Stimulated activated CD4-positive, alpha-beta T cell treated with anti-CD3 and anti-CD28 coated beads, Interleukin-4, amount 100 ng/mL, for 48 hours (primary cell): ENCODE measurements at regions not wholly inside any gene's neighbourhood (a gene's known extent, or its start where the extent isn't known, plus 50 kb on each side); places are given as distances from the start of the nearest gene placed in this dataset.
"Not testable (repeated sequence)": the region's sequence is repeated elsewhere in the genome, so short reads cannot be mapped to it uniquely, and the experiment has no call there.

Experiments
- DNase-seq, 2 donors: peaks; one replicate each; pipeline ENCODE4 v3.0.0-alpha.2; 2020; ENCODE audit warnings: low read depth in 2 of 2

DNA sequence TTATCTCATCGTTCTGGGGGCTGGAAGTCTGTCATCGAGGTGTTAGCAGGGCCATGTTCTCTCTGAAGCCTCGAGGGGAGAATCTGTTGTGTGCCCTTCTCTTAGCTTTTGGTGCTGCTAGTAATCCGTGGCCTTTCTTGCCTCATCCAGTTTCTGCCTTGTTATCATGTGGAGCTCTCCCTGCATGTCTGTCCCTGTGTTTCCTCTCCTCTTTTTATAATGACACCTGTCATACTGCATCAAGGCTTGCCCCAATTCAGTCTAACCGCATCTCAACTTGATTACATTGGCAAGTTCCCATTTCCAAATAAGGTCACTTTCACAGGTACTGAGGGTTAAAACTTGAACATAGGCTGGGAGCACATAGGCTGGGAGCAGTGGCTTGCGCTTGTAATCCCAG is 82.6 kb upstream of the CNIH3 start:
- DNase-seq, result no peak

DNA sequence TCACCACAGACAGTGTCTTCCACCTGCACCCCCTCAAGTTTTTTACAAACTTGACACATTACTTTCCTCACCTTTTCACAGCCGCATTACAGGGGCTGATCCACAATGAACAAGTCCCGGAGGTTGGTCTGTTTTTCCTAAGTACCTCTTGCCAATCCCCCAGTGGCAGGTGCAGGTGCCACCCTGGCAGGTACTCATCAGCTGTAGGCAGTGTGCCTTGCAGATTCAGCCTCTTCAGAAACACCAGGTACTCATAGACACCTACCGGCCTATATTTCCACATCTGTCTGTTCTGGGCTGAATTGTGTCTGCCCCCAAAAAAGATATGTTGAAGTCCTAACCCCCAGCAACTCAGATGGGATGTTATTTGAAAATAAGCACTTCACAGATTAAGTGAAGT is 81.4 kb upstream of the CNIH3 start:
- no peak for DNase-seq

DNA sequence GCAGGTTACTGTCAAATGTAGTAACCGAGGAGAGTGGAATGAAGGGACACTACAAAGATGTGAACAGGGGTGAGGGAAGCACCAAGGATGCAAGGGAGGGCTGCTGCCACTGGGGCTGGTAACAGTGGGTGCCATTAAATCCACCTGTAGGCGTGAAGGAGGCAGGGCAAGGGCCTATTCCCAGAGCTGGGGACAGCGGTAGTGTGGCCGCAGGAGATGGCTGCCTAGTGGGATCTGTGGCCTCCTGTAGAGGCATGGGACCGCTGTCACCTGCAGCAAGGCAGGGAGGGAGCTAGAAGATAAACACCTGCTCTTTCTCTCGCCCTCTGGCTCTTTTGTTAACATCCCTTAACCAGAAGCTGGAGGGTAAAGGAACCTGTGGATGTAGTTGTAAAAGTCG is 80.5 kb upstream of the CNIH3 start:
- no peak for DNase-seq

DNA sequence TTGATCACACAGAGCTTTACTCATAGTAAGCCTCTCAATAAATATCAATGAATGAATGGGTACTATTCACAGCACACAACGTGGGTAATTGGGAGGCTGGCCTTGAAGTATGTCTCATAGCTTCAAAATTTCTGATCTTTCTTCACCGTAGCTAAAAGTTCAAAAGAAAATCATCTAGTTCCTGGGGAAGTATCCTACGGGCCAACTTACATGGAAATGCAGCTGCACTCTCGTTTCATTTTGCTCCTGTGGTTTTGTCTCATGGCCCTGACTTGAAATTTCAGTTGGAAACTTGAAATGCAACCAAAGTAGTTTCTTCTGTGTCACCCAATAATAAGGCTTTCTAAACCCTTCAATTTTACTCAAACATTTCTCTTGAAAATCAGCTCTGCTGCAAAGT is 76.1 kb upstream of the CNIH3 start:
- DNase-seq, result no peak

DNA sequence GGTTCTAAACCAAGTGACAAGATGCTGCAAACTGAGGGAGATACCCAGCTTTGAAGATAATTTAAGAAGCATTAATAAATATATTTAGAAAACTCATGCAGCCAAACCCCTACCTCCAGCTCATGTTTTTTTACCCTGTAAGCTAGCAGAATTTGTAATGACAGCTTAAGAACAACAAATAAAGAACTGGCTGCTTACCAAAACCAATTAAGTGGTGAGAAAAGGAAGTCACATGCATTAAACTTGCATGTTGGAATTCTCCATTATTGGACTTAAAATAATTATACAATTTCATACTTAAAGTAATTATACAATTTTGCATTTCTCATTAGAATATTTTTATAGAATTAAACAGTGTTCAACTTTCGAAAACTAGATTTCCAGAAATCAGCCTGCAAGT is 75.6 kb upstream of the CNIH3 start:
- DNase-seq, result no peak

DNA sequence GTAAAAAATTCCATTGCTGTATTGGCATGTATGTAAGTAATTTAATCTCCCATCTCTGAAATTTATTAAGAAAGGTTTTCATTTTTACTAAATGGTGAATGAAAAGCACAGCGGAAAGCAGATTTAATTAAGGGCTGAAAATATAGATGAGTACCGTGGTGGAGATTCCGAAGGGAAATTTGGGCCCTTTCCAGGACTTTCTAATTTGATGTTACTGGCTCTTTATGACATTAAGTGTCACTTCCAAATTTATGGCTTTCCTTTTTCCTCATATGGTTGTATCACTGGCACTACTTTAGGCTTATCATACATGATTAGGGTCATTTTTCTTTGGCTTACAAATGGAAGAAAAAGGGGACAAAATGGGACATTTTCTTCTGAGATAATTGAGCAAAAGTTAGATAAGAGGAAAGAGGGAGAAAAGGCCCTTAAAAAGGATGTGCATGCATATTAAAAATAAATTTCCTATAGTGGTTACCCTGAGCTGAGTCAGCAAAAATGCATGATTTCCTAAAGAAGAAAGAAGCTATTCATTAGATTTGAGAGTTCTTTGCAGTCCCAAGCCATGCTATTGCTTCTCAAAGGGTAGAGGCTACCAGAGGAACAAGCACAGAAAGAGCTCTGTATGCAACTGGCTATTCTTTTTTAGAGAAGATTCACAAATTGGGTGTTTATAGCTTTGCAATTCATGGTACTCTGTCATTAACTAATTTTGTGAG is 74.9 kb upstream of the CNIH3 start:
- no peak for DNase-seq

DNA sequence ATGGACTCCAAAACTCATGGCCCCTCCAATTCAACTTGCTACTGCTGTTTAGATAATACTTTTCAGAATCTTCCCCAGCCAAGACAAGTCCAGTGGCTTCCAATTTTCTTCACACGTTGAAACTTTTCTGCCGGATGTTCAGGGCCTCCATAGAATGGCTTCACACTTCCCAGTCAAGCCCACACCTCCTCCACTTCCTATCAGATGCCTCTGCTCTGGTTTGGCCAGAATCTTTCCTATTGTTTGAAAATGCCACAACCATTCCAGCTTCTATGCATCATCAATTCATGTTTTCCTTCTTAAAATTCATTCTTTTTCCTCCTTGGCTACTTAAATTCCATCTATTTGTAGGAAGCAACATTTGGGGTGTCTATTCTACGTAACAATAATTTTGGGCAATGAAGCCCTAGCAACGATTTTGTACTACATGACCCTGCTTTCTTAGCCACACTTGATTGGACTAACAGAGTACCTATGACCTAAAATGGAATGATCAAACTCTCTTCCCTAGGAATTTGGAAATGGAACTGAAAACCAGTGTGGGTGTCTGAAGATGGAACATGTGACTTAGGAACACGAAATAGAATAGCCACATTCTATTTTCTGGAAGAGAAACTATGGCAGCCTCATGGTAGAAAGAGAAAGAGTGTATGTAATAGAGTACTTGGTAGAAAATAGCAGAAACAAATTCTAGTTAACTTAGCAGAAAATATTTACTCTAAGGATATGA is 74.1 kb upstream of the CNIH3 start:
- no peak for DNase-seq

DNA sequence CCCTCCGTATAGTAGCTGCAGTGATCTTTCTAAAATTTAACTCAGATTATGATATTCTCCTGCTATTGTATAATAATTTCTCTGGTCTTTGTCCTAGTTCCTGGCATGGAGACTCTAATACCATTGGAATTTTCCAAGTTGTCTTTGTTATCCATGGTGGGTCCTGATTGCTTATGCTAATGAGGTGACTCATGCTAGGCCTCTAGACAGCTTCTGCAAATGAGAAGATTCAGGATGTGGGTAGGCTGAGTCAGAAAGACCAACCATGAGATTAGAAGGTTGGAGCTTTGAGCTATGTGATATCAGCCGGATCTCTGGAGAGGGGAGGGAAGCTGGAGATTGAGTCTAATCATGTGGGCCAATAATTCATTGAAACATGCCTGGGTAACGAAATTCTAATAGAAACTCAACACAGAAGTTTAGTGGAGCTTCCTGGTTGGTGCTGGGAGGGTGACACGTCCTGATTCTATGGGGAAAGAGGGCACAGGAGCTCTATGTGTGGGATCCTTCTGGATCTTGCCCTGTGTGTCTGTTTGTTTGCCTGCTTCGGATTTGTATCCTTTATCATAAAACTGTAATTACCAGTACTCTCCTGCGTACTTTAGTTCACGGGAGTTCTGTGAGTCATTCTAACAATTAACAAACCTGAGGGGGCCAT is 73.2 kb upstream of the CNIH3 start:
- peak in 1 of 2 donors; percentile 16 for DNase-seq

DNA sequence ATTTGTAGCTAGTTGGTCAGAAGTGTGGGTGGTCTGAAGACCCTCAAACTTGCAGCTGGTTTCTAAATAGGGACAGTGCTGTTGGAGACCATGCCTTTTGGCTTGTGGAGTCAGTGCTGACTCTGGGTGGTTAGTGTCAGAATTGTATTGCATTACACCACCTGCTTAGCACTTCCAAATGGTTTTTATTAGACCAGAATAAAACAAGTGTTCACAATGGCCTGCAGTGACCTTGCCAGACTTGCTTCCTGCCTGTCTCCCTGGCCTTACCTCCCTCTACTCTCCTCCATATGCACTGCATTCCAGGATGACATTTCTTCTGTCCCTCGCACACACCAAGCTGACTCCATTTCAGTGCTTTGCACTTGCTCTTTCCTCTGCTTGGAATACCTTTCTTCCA is 72.7 kb upstream of the CNIH3 start:
- no peak for DNase-seq

DNA sequence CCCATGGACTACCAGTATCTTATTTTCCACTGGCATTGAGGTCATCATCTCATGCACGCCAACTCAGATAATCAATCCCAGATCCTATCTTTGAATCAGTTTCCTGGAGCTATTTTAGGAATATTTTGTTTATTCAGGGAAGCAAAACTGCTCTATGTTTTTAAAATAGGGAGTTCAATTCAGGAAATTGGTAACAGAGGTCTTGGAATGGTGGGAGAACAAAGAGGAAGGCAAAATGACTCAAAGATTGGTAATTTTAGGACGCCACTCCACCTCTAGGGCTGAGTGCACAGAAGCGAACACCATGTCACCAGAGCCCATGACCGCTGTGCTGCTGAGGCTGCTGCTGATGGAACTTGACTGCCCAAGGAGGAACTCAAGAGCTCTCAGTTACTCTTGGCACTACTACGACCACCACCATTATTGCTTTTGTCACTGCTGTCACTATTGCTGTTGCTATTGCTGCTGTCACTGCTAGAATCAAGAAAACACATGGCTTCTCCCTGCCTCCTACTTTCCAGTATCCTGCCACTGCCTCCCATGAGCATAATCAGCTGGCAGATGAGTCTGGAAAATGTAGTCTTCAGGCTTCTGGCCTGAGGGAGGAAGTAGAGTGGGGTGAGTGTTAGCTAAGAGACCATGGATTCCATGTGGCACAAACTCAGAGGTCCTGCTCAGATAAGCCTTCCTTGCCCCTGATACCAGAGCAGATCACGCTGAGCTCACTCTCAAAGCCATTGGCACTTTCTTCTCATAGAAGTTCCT is 71.6 kb upstream of the CNIH3 start:
- DNase-seq, result no peak

DNA sequence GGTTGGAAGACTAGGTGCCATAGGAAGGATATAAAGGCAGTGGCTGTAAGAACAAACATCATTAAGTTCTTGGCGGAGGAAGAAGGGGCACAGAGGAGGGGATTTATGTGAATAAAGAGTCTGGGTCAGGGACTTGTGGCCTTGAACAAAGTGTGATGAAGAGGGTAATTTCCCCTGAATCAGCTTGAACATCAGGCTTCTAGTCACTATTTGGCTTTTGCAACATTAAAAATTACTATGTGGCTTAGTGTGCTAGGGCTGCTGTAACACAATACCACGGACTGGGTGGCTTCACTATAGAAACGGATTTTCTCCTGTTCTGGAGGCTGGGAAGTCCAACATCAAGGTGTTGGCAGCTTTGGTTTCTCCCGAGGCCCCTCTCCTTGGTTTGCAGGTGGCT is 70.5 kb upstream of the CNIH3 start:
- no peak for DNase-seq

DNA sequence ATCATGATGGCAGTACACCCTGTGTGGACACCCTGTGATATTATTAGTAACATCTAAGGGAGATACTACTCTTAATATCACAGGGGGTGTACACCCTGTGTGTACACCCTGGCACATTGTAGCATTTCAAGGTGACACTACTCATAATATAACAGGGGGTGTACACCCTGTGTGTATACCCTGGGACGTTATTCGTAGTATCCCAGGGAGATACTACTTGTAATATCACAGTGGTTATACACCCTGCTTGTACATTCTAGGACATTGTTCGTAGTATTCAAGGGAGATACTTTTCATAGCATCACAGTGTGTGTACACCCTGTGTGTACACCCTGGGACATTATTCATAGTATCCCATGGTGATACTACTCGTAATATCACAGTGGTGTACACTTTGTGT is 67.4 kb upstream of the CNIH3 start:
- no peak for DNase-seq

DNA sequence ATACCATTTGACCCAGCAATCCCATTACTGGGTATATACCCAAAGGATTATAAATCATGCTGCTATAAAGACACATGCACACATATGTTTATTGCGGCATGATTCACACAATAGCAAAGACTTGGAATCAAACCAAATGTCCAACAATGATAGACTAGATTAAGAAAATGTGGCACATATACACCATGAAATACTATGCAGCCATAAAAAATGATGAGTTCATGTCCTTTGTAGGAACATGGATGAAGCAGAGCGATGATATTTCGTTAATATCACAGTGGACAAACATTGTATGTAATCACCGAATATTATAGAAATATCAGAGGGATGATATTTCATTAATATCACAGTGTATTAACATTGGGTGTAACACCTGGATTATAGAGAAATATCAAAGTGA is 64.9 kb upstream of the CNIH3 start:
- DNase-seq, result not testable (repeated sequence)

DNA sequence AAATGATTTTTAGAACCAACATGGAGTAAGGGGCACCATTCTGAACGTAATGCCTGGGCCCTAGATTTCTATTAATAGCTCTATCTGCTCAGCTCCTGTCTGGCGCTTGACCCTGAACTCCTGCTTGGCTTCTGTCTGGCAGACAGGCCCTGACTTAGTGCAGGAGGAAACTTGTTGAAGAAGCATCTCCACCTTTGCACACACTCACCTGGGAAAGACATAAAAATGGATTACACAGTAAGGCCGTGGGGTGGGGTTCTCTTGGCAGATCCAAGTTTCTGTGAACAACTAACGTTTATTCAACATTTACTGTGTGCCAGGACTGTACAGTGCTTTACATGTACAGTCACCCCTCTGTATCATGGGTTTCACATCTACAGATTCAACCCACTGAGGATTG is 62.1 kb upstream of the CNIH3 start:
- DNase-seq, result no peak

DNA sequence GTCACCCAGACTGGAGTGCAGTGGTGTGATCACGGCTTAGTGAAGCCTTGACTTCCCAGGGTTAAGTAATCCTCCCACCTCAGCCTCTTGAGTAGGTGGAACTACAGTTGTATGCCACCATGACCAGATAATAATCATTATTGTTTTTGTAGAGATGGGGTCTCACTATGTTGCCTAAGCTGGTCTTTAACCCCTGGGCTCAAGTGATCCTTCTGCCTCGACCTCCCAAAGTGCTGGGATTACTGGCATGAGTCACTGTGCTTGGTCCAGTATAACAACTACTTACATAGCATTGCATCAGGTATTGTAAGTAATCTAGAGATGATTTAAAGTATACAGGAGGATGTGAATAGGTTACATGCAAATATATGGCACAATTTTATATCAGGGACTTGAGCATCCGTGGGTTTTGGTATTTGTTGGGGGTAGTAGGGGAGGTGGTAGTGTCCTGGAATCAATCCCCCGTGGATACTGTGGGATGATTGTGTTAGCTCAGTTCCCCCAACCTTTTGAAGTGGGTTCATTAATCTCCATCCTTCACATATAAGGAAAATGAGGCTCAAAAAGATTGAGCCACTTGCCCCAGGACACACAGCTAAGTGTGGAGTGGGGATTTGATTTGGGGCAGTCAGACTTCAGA is 61.4 kb upstream of the CNIH3 start:
- DNase-seq, result no peak

DNA sequence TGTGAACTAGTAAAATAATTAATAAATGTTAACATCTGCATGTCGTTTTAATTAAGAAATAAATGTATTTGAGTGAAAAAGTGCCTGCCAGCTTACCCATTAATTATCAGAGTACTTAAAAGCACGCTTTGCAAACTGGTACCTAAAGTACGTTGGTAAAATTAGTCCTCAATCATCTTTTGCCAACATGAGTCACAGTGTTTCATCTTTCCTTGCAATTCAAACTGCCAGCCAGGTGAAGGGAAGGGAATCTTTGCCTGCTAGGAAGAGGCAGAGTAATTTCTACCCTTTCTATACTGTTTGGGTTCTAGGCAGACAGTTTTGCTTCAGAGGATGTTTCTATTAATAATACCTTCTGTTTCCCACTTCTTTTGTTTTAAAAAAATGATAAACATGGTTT is 57.2 kb upstream of the CNIH3 start:
- no peak for DNase-seq

DNA sequence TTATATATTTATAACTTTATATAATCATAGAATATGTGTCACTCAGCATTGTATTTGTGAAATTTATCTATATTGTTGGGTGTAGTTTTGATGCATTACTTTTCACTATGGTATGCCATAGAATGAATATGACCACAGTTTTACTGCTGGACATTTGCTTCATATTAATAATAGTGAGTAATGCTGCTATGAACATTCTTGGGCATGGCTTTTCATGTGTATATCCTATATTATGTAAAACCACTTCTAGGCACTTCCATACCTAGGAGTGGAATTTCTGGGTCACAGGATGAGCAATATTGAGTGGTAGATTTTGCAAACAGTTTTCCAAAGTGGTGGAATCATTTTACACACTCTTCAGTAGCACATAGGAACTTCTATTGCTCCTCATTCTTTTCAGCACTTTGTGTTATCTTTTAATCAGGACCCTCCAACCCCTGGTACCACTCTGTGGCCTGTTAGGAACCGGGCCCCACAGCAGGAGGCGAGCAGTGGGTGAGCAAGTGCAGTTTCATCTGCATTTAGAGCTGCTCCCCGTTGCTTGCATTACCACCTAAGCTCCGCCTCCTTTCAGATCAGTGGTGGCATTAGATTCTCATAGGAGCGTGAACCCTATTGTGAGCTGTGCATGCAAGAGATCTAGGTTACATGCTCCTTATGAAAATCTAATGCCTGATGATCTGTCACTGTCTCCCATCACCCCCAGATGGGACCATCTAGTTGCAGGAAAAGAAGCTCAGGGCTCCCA is 56.0 kb upstream of the CNIH3 start:
- DNase-seq, result no peak

DNA sequence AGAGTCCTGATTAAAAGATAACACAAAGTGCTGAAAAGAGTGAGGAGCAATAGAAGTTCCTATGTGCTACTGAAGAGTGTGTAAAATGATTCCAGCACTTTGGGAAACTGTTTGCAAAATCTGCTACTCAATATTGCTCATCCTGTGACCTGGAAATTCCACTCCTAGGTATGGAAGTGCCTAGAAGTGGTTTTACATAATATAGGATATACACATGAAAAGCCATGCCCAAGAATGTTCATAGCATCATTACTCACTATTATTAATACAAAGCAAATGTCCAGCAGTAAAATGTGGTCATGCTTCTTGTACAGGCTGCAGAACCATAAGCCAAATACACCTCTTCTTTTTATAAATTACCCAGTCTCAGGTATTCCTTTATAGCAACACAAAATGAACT is 53.2 kb upstream of the CNIH3 start:
- DNase-seq, result not testable (repeated sequence)

DNA sequence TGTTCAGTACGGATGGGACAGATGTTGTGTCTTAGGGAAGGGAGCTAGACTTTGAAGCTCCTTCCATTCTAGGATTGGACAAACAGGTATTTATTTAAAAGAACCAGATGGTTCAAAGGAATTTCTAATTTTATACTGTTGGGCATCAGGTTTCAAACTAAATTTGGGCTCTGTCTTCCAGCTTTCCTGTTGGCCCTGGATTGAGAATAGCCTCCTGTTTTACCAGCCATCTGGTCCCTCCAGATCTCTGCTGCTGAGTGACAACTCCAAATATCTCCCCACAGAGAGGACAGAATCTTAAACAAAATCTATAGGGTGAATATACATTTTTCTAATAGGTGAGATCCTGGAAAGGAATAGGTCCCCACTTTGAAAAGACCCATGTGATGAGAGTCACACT is 52.5 kb upstream of the CNIH3 start:
- DNase-seq, result no peak

DNA sequence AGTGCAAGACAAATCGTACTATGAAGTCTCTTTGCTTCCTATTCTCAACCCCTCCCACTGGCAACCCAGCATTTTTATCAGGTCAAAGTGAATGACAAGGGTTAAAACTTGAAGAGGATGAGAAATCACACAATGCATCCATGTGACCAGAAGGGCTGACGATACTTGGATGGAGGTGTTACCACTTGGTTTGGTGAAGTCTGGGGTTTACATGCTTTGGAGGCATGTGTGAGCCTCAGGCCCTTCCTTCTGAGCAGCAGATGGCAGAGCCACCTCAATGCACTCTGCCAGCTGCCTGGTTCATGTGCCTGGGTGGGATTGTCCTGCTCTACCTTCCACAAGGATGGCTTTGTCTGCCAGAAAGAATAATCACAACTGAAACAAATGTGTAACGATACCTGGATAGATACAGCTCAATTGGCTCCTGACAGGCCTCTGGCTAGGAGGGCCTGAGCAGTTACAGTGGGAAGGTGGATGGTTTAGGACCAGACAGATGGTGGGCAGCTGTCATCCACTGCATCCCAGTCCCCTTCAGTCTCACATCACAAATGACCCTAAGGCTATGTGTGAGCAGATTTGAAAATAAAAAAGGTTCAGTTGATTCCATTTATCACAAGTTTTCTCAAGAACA is 51.5 kb upstream of the CNIH3 start:
- DNase-seq, result no peak

DNA sequence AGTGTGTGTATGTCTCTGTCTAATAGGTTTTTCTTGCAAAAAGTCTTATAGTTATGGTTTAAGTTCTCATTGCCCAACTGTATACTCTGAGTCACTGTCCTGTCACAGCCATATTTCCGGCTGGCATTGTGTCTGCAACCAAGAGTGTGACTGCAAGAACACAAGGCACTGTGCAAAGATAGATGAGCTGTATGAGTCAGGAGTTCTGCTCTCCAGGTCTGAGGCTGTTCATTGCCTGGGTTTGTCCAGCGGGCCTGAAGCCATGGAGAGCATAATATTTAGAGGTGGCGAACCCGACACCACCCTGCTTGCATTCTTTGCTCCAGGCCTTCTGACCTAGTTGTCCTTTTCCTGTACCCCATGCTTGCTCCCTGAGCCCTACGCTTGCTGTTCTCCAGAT is 50.9 kb upstream of the CNIH3 start:
- DNase-seq, result no peak
